MM.1S (cell line): ENCODE measurements at regions not wholly inside any gene's neighbourhood (a gene's known extent, or its start where the extent isn't known, plus 50 kb on each side); places are given as distances from the start of the nearest gene placed in this dataset.

Source experiments
- DNase-seq: peaks from one replicate; pipeline ENCODE4 v3.0.0-alpha.2; 2015
- H2AFZ ChIP-seq: fragments of 300-600 bp; sonication (generic); 2 replicates; pipeline ENCODE4 v1.6.0; 2016; ENCODE audit warnings: antibody characterized with exemption, low read length
- H3F3A ChIP-seq: fragments of 300-600 bp; sonication (generic); 2 replicates; pipeline ENCODE4 v1.6.1; 2016; ENCODE audit warnings: mild to moderate bottlenecking, antibody characterized with exemption, low read length, moderate library complexity, mixed read lengths; ENCODE audit not compliant: insufficient read depth
- H3K27ac ChIP-seq: fragments of 300-600 bp; sonication (generic); 2 replicates; pipeline ENCODE4 v1.5.1; 2016; ENCODE audit warnings: mild to moderate bottlenecking, low read length
- H3K27me3 ChIP-seq: fragments of 300-600 bp; sonication (generic); replicated peaks from 2 replicates; pipeline ENCODE4 v1.6.0; 2016; ENCODE audit warnings: low read length; ENCODE audit not compliant: insufficient read depth
- H3K36me3 ChIP-seq: fragments of 300-600 bp; sonication (generic); replicated peaks from 2 replicates; pipeline ENCODE4 v1.6.1; 2016; ENCODE audit warnings: mild to moderate bottlenecking, low read length, mixed read lengths; ENCODE audit not compliant: insufficient read depth
- H3K4me1 ChIP-seq: fragments of 300-600 bp; sonication (generic); 2 replicates; pipeline ENCODE4 v1.6.1; 2016; ENCODE audit warnings: low read length, mixed read lengths
- H3K4me2 ChIP-seq: fragments of 300-600 bp; sonication (generic); 2 replicates; pipeline ENCODE4 v1.6.0; 2016; ENCODE audit warnings: low read depth, low read length
- H3K4me3 ChIP-seq: fragments of 300-600 bp; sonication (generic); 2 replicates; pipeline ENCODE4 v1.5.1; 2016; ENCODE audit warnings: low read length, mixed read lengths
- H3K79me2 ChIP-seq: fragments of 300-600 bp; sonication (generic); 2 replicates; pipeline ENCODE4 v1.6.1; 2016; ENCODE audit warnings: mixed run types, low read length, mixed read lengths
- H3K9ac ChIP-seq: fragments of 300-600 bp; sonication (generic); 2 replicates; pipeline ENCODE4 v1.6.1; 2016; ENCODE audit warnings: low read length, mixed read lengths
- H3K9me2 ChIP-seq: fragments of 300-600 bp; sonication (generic); replicated peaks from 2 replicates; pipeline ENCODE4 v1.6.1; 2016; ENCODE audit warnings: mild to moderate bottlenecking, low read length, mixed read lengths; ENCODE audit not compliant: insufficient read depth
- H3K9me3 ChIP-seq: fragments of 300-600 bp; sonication (generic); replicated peaks from 2 replicates; pipeline ENCODE4 v1.6.1; 2016; ENCODE audit warnings: mild to moderate bottlenecking, low read length, mixed read lengths; ENCODE audit not compliant: insufficient read depth
- H4K20me1 ChIP-seq: fragments of 300-600 bp; sonication (generic); 2 replicates; pipeline ENCODE4 v1.6.1; 2016; ENCODE audit warnings: mild to moderate bottlenecking, low read length, moderate library complexity, mixed read lengths; ENCODE audit not compliant: insufficient read depth
- CTCF ChIP-seq: fragments of 300-600 bp; sonication (generic); IDR thresholded peaks from 2 replicates; pipeline ENCODE4 v1.5.1; 2016; ENCODE audit warnings: antibody characterized with exemption, low read length, mixed read lengths
- EZH2 ChIP-seq: fragments of 300-600 bp; sonication (generic); optimal IDR thresholded peaks from 2 replicates; pipeline ENCODE3; 2017; ENCODE audit warnings: low read depth, mild to moderate bottlenecking, antibody characterized with exemption, low read length, mixed read lengths
- EZH2phosphoT487 ChIP-seq: fragments of 300-600 bp; sonication (generic); IDR thresholded peaks from 2 replicates; pipeline ENCODE4 v1.6.1; 2018; ENCODE audit warnings: antibody characterized with exemption, low read length

- H3K4me1 ChIP-seq: no peaks in the 10 kb centered on the region
- H2AFZ ChIP-seq: no peak overlapping the region
- TF ChIP-seq CTCF (no peak), EZH2 (no peak), EZH2phosphoT487 (no peak)
- no peaks in the 10 kb centered on the region for H3K27me3 ChIP-seq
- no peaks in the 10 kb centered on the region for H3K9me3 ChIP-seq
- no peaks in the 10 kb centered on the region for H3K9me2 ChIP-seq
- no peak overlapping the region for H3K4me3 ChIP-seq
- H3F3A ChIP-seq: no peaks in the 10 kb centered on the region
- H3K36me3 ChIP-seq: no peaks in the 10 kb centered on the region
- no peaks in the 10 kb centered on the region for H3K79me2 ChIP-seq
- H3K27ac ChIP-seq: no peak overlapping the region
- H3K4me2 ChIP-seq: no peak overlapping the region
- H3K9ac ChIP-seq: no peak overlapping the region
- no peak for DNase-seq
- no peaks in the 10 kb centered on the region for H4K20me1 ChIP-seq
Observed at GRCh38 chr13:48775804-48776203, 122.1 kb downstream of the CYSLTR2 start.

GRCh38 chr13:48776401-48776800 lies 122.7 kb downstream of the CYSLTR2 start:
- H4K20me1 ChIP-seq: no peaks in the 10 kb centered on the region
- DNase-seq: no peak
- H2AFZ ChIP-seq: no peak overlapping the region
- H3K4me2 ChIP-seq: no peak overlapping the region
- no peaks in the 10 kb centered on the region for H3K36me3 ChIP-seq
- no peaks in the 10 kb centered on the region for H3F3A ChIP-seq
- no peaks in the 10 kb centered on the region for H3K79me2 ChIP-seq
- H3K9me3 ChIP-seq: no peaks in the 10 kb centered on the region
- H3K27ac ChIP-seq: no peak overlapping the region
- H3K4me1 ChIP-seq: no peaks in the 10 kb centered on the region
- no peaks in the 10 kb centered on the region for H3K9me2 ChIP-seq
- no peaks in the 10 kb centered on the region for H3K27me3 ChIP-seq
- no peak overlapping the region for H3K4me3 ChIP-seq
- TF ChIP-seq EZH2: no peak
- TF ChIP-seq EZH2phosphoT487: no peak
- no peak overlapping the region for H3K9ac ChIP-seq

GRCh38 chr13:48778610-48779009 lies 124.9 kb downstream of the CYSLTR2 start:
- no peak overlapping the region for H3K4me2 ChIP-seq
- H4K20me1 ChIP-seq: no peaks in the 10 kb centered on the region
- no peak overlapping the region for H2AFZ ChIP-seq
- H3F3A ChIP-seq: no peaks in the 10 kb centered on the region
- DNase-seq: no peak
- H3K9me2 ChIP-seq: no peaks in the 10 kb centered on the region
- no peaks in the 10 kb centered on the region for H3K27me3 ChIP-seq
- no peak overlapping the region for H3K9ac ChIP-seq
- H3K4me1 ChIP-seq: no peaks in the 10 kb centered on the region
- no peaks in the 10 kb centered on the region for H3K79me2 ChIP-seq
- H3K27ac ChIP-seq: no peak overlapping the region
- TF ChIP-seq EZH2phosphoT487: no peak
- TF ChIP-seq CTCF: no peak
- no peak for TF ChIP-seq EZH2
- no peaks in the 10 kb centered on the region for H3K36me3 ChIP-seq
- no peaks in the 10 kb centered on the region for H3K9me3 ChIP-seq
- H3K4me3 ChIP-seq: no peak overlapping the region

- no peaks in the 10 kb centered on the region for H3F3A ChIP-seq
- H3K9me2 ChIP-seq: no peaks in the 10 kb centered on the region
- H3K36me3 ChIP-seq: no peaks in the 10 kb centered on the region
- TF ChIP-seq EZH2 (no peak), CTCF (no peak)
- no peaks in the 10 kb centered on the region for H3K79me2 ChIP-seq
- H3K27me3 ChIP-seq: no peaks in the 10 kb centered on the region
- H2AFZ ChIP-seq: no peak overlapping the region
- H3K27ac ChIP-seq: no peak overlapping the region
- no peak overlapping the region for H3K9ac ChIP-seq
- H4K20me1 ChIP-seq: no peaks in the 10 kb centered on the region
- H3K4me2 ChIP-seq: no peak overlapping the region
- H3K9me3 ChIP-seq: no peaks in the 10 kb centered on the region
- no peaks in the 10 kb centered on the region for H3K4me1 ChIP-seq
- DNase-seq: no peak
- no peak overlapping the region for H3K4me3 ChIP-seq
Observed at GRCh38 chr13:48780713-48781341, 127.1 kb downstream of the CYSLTR2 start.
